ENCODE measurements at regions not wholly inside any gene's neighbourhood (a gene's known extent, or its start where the extent isn't known, plus 50 kb on each side); places are given as distances from the start of the nearest gene placed in this dataset.

GRCh38 chr7:142668495-142668894, 80.8 kb upstream of the PRSS1 start (continued):
- no peak for TF ChIP-seq JUN (CRISPR knock-in tag; IDR thresholded peaks at IDR 0.05)
- no peak for TF ChIP-seq FOXP4 (CRISPR knock-in tag; IDR thresholded peaks at IDR 0.05)
- no peak for TF ChIP-seq ZNF512 (CRISPR knock-in tag; IDR thresholded peaks at IDR 0.05; ENCODE audit: borderline replicate concordance)
- TF ChIP-seq ELF4 (CRISPR knock-in tag; IDR thresholded peaks at IDR 0.05; ENCODE audit: low read depth): no peak

- ChIA-PET CTCF (interaction anchor here (1.4 to 3.9 kb wide), 2 partner anchors 123 to 126 kb away, joined by 3 to 19 read pairs; no protein-coding TSS in a partner anchor), POLR2A (no interaction called here)
- Mint-ChIP-seq H3K9me3 (peaks cover 14% of the 10 kb centered on the region), H3K36me3 (no peaks in the 10 kb centered on the region), H3K27ac (no peak overlapping the region), H3K27me3 (ENCODE audit: low read depth) (no peaks in the 10 kb centered on the region; the same call in none of the 2 replicates), H3K4me1 (peaks cover 7% of the 10 kb centered on the region), H3K4me3 (no peak overlapping the region)
- ATAC-seq (no peak), DNase-seq (ENCODE audit: low spot score) (no peak)
- TF ChIP-seq GRHL2 (CRISPR knock-in tag; IDR thresholded peaks at IDR 0.05; ENCODE audit: insufficient replicate concordance, severe bottlenecking): no peak
- TF ChIP-seq SMAD4 (CRISPR knock-in tag; IDR thresholded peaks at IDR 0.05): no peak
- no peak for TF ChIP-seq E2F1 (CRISPR knock-in tag; IDR thresholded peaks at IDR 0.05)
- no peak for TF ChIP-seq PRRX2 (CRISPR knock-in tag; IDR thresholded peaks at IDR 0.05)
Measured at GRCh38 chr7:142657376-142657775, 91.9 kb upstream of the PRSS1 start.

GRCh38 chr7:142654398-142654797, 94.9 kb upstream of the PRSS1 start:
- CTCF ChIA-PET: interaction anchor here (1.2 kb wide), 2 partner anchors 120 to 129 kb away, joined by 3 to 4 read pairs; no protein-coding TSS in a partner anchor
- DNase-seq (ENCODE audit: low spot score): no peak
- Mint-ChIP-seq H3K27me3 (ENCODE audit: low read depth) (no peaks in the 10 kb centered on the region; the same call in none of the 2 replicates), H3K9me3 (peaks cover 10% of the 10 kb centered on the region), H3K27ac (no peak overlapping the region), H3K4me1 (peaks cover 7% of the 10 kb centered on the region), H3K36me3 (no peaks in the 10 kb centered on the region), H3K4me3 (no peak overlapping the region)
- no peak for ATAC-seq
- POLR2A ChIA-PET: no interaction called here
- TF ChIP-seq NR2C2 (CRISPR knock-in tag; IDR thresholded peaks at IDR 0.05): no peak
- no peak for TF ChIP-seq ZNF138 (CRISPR knock-in tag; conservative IDR thresholded peaks at IDR 0.05)
- no peak for TF ChIP-seq ZMAT4 (CRISPR knock-in tag; IDR thresholded peaks at IDR 0.05)
- TF ChIP-seq ZSCAN18 (CRISPR knock-in tag; IDR thresholded peaks at IDR 0.05): no peak
- no peak for TF ChIP-seq ZBTB21 (CRISPR knock-in tag; IDR thresholded peaks at IDR 0.05; ENCODE audit: borderline replicate concordance)
- TF ChIP-seq HMGXB4 (CRISPR knock-in tag; IDR thresholded peaks at IDR 0.05): no peak
- TF ChIP-seq RORB (CRISPR knock-in tag; IDR thresholded peaks at IDR 0.05): no peak
- no peak for TF ChIP-seq E2F1 (CRISPR knock-in tag; IDR thresholded peaks at IDR 0.05)
- TF ChIP-seq OVOL2 (CRISPR knock-in tag; IDR thresholded peaks at IDR 0.05; ENCODE audit: borderline replicate concordance): no peak
- TF ChIP-seq JAZF1 (CRISPR knock-in tag; IDR thresholded peaks at IDR 0.05): no peak
- no peak for TF ChIP-seq MLX (CRISPR knock-in tag; IDR thresholded peaks at IDR 0.05)
- TF ChIP-seq ZNF263 (CRISPR knock-in tag; IDR thresholded peaks at IDR 0.05; ENCODE audit: low read depth): no peak
- TF ChIP-seq AR (CRISPR knock-in tag; IDR thresholded peaks at IDR 0.05): no peak
